RWPE2 (cell line): ENCODE measurements at regions not wholly inside any gene's neighbourhood (a gene's known extent, or its start where the extent isn't known, plus 50 kb on each side); places are given as distances from the start of the nearest gene placed in this dataset.

Experiments
- ATAC-seq: fragments of 200-7000 bp; cut with Tn5 transposase; 3 replicates; pipeline ENCODE4 v1.9.1; 2021; ENCODE audit warnings: low read depth
- DNase-seq: peaks from one replicate; pipeline ENCODE4 v3.0.0-alpha.2; 2020; ENCODE audit warnings: low spot score
- H3K27ac ChIP-seq: fragments of 450-650 bp; 2 replicates; pipeline ENCODE4 v1.5.1; 2017; ENCODE audit warnings: mild to moderate bottlenecking; ENCODE audit not compliant: poor library complexity, severe bottlenecking
- H3K27me3 ChIP-seq: fragments of 250-450 bp; sonication (Bioruptor Pico); 2 replicates; pipeline ENCODE4 v1.5.1; 2021; ENCODE audit warnings: mild to moderate bottlenecking, moderate library complexity; ENCODE audit not compliant: insufficient read depth, poor library complexity, severe bottlenecking
- H3K36me3 ChIP-seq: fragments of 250-450 bp; sonication (Bioruptor Pico); 2 replicates; pipeline ENCODE4 v1.5.1; 2020; ENCODE audit warnings: low read depth, mild to moderate bottlenecking, moderate library complexity
- H3K4me1 ChIP-seq: fragments of 250-450 bp; sonication (Bioruptor Pico); 2 replicates; pipeline ENCODE4 v1.5.1; 2021; ENCODE audit warnings: mild to moderate bottlenecking, moderate library complexity; ENCODE audit not compliant: insufficient read depth, poor library complexity, severe bottlenecking
- H3K4me3 ChIP-seq: fragments of 250-450 bp; sonication (Bioruptor Pico); 2 replicates; pipeline ENCODE4 v1.5.1; 2021; ENCODE audit warnings: mild to moderate bottlenecking, moderate library complexity; ENCODE audit not compliant: severe bottlenecking
- H3K9me3 ChIP-seq: fragments of 250-450 bp; sonication (Bioruptor Pico); 2 replicates; pipeline ENCODE4 v1.5.1; 2021; ENCODE audit warnings: mild to moderate bottlenecking, moderate library complexity; ENCODE audit not compliant: severe bottlenecking
- CTCF ChIP-seq: fragments of 450-650 bp; IDR thresholded peaks from one replicate; pipeline ENCODE4 v1.5.1; 2017; ENCODE audit warnings: mild to moderate bottlenecking, moderate library complexity; ENCODE audit not compliant: poor library complexity, severe bottlenecking

GRCh38 chr11:30717641-30718040 is 131.5 kb upstream of the MPPED2 start:
- Histone ChIP-seq H3K9me3 (no peaks in the 10 kb centered on the region), H3K4me3 (no peak overlapping the region), H3K4me1 (no peaks in the 10 kb centered on the region), H3K27me3 (no peaks in the 10 kb centered on the region), H3K36me3 (no peaks in the 10 kb centered on the region), H3K27ac (no peak overlapping the region)
- DNase-seq (no peak), ATAC-seq (no peak)
- no peak for TF ChIP-seq CTCF

GRCh38 chr11:30717009-30717408 is 130.9 kb upstream of the MPPED2 start:
- no peaks in the 10 kb centered on the region for H3K9me3 ChIP-seq
- no peak overlapping the region for H3K27ac ChIP-seq
- no peak for ATAC-seq
- H3K4me3 ChIP-seq: no peak overlapping the region
- no peak for DNase-seq
- no peaks in the 10 kb centered on the region for H3K27me3 ChIP-seq
- H3K36me3 ChIP-seq: no peaks in the 10 kb centered on the region
- TF ChIP-seq CTCF: no peak
- H3K4me1 ChIP-seq: no peaks in the 10 kb centered on the region

- Histone ChIP-seq H3K27me3 (no peaks in the 10 kb centered on the region), H3K27ac (no peak overlapping the region), H3K9me3 (no peaks in the 10 kb centered on the region), H3K4me3 (no peak overlapping the region), H3K36me3 (no peaks in the 10 kb centered on the region), H3K4me1 (no peaks in the 10 kb centered on the region)
- no peak for TF ChIP-seq CTCF
- no peak for ATAC-seq
- DNase-seq: no peak
These were observed 126.6 kb upstream of the MPPED2 start for GRCh38 chr11:30712749-30713148.

- Histone ChIP-seq H3K27ac (no peak overlapping the region), H3K4me1 (no peaks in the 10 kb centered on the region), H3K36me3 (no peaks in the 10 kb centered on the region), H3K4me3 (no peak overlapping the region), H3K9me3 (no peaks in the 10 kb centered on the region), H3K27me3 (no peaks in the 10 kb centered on the region)
- ATAC-seq (no peak), DNase-seq (no peak)
- no peak for TF ChIP-seq CTCF
These were observed 124.1 kb upstream of the MPPED2 start for GRCh38 chr11:30710221-30710620.

GRCh38 chr11:30707110-30707509 is 121.0 kb upstream of the MPPED2 start:
- no peaks in the 10 kb centered on the region for H3K36me3 ChIP-seq
- H3K27me3 ChIP-seq: no peaks in the 10 kb centered on the region
- DNase-seq (no peak), ATAC-seq (no peak)
- H3K4me3 ChIP-seq: no peak overlapping the region
- no peaks in the 10 kb centered on the region for H3K9me3 ChIP-seq
- TF ChIP-seq CTCF: no peak
- no peak overlapping the region for H3K27ac ChIP-seq
- no peaks in the 10 kb centered on the region for H3K4me1 ChIP-seq
